Lower leg skin (tissue), 3 donors: ENCODE measurements at regions not wholly inside any gene's neighbourhood (a gene's known extent, or its start where the extent isn't known, plus 50 kb on each side); places are given as distances from the start of the nearest gene placed in this dataset.

Source experiments
- CTCF ChIP-seq, 3 donors: fragments of 450-650 bp; IDR thresholded peaks; one replicate each; pipeline ENCODE4 v1.5.1; 2016; ENCODE audit warnings: antibody characterized with exemption in 3 of 3, mild to moderate bottlenecking in 3 of 3, moderate library complexity in 2 of 3
- POLR2A ChIP-seq, 2 donors: fragments of 450-650 bp; IDR thresholded peaks; one replicate each; pipeline ENCODE4 v1.6.1; 2016 to 2017; ENCODE audit warnings: antibody characterized with exemption in 2 of 2, mild to moderate bottlenecking in 1 of 2, moderate library complexity in 1 of 2

GRCh38 chr7:88600695-88601094, 158.8 kb upstream of the ZNF804B start:
- TF ChIP-seq CTCF (IDR thresholded peaks at IDR 0.05): no peak
- TF ChIP-seq POLR2A (IDR thresholded peaks at IDR 0.05): no peak
